ENCODE measurements at regions not wholly inside any gene's neighbourhood (a gene's known extent, or its start where the extent isn't known, plus 50 kb on each side); places are given as distances from the start of the nearest gene placed in this dataset.
A peak's percentile ranks its signal among the peaks of the same experiment; 100 is the strongest.

GRCh38 chr10:88130912-88131311 lies 267.5 kb downstream of the PTEN start:
- Histone ChIP-seq H3K9me1 (ENCODE audit: control insufficient read depth, extremely low read depth, insufficient read depth, low read length) (no peaks in the 10 kb centered on the region), H3K79me2 (ENCODE audit: control insufficient read depth, insufficient read depth, low read length) (no peaks in the 10 kb centered on the region), H3K4me3 (ENCODE audit: control insufficient read depth in 2 of 3, extremely low read depth in 1 of 3, insufficient read depth in 2 of 3, low read depth in 1 of 3, low read length in 3 of 3) (no peak overlapping the region), H3K36me3 (ENCODE audit: control insufficient read depth in 2 of 2, extremely low read depth in 1 of 2, insufficient read depth in 2 of 2, low read length in 2 of 2) (no peaks in the 10 kb centered on the region), H3K9me3 (ENCODE audit: control insufficient read depth, low read depth, low read length) (no peaks in the 10 kb centered on the region), H3K27ac (ENCODE audit: control insufficient read depth, insufficient read depth, low read length) (no peak overlapping the region), H4K20me1 (ENCODE audit: control insufficient read depth, extremely low read depth, insufficient read depth, low read length) (no peaks in the 10 kb centered on the region), H3K27me3 (ENCODE audit: control insufficient read depth, extremely low read depth, insufficient read depth, low read length) (no peaks in the 10 kb centered on the region), H2AFZ (ENCODE audit: control insufficient read depth, low read length) (no peak overlapping the region), H3K9ac (ENCODE audit: control insufficient read depth, extremely low read depth, insufficient read depth, low read length) (no peak overlapping the region), H3K4me2 (ENCODE audit: control insufficient read depth, extremely low read depth, insufficient read depth, low read depth, low read length) (peak overlapping the region; percentile 53), H3K4me1 (ENCODE audit: control insufficient read depth, extremely low read depth, insufficient read depth, low read length) (peaks cover 16% of the 10 kb centered on the region)
- dilution Hi-C loops (cut with MboI; ENCODE audit: extremely low pct_ligation_motif_present, low sequenced_read_pairs) = no loop called here
- FAIRE-seq = no peak
- no peak for TF ChIP-seq EZH2 (IDR thresholded peaks at IDR 0.05; ENCODE audit: low read length)
- no peak for TF ChIP-seq CTCF (optimal IDR thresholded peaks at IDR 0.05 in 1 of 3, IDR thresholded peaks at IDR 0.05 in 1 of 3, conservative IDR thresholded peaks at IDR 0.05 in 1 of 3; ENCODE audit: extremely low read depth in 1 of 3, insufficient read depth in 2 of 3, low read length in 3 of 3)
- DNase-seq (ENCODE audit: low read depth, low spot score) = no peak

GRCh38 chr10:88131511-88132139 lies 268.2 kb downstream of the PTEN start:
- dilution Hi-C loops (cut with MboI; ENCODE audit: extremely low pct_ligation_motif_present, low sequenced_read_pairs) = no loop called here
- no peak overlapping the region for H3K4me3 ChIP-seq (ENCODE audit: control insufficient read depth in 2 of 3, extremely low read depth in 1 of 3, insufficient read depth in 2 of 3, low read depth in 1 of 3, low read length in 3 of 3)
- peak; percentile 97 for FAIRE-seq
- H3K79me2 ChIP-seq (ENCODE audit: control insufficient read depth, insufficient read depth, low read length) = no peaks in the 10 kb centered on the region
- no peaks in the 10 kb centered on the region for H3K9me1 ChIP-seq (ENCODE audit: control insufficient read depth, extremely low read depth, insufficient read depth, low read length)
- no peaks in the 10 kb centered on the region for H4K20me1 ChIP-seq (ENCODE audit: control insufficient read depth, extremely low read depth, insufficient read depth, low read length)
- H3K9ac ChIP-seq (ENCODE audit: control insufficient read depth, extremely low read depth, insufficient read depth, low read length) = no peak overlapping the region
- H3K27ac ChIP-seq (ENCODE audit: control insufficient read depth, insufficient read depth, low read length) = peak overlapping the region; percentile 44
- peaks cover 16% of the 10 kb centered on the region for H3K4me1 ChIP-seq (ENCODE audit: control insufficient read depth, extremely low read depth, insufficient read depth, low read length)
- H3K4me2 ChIP-seq (ENCODE audit: control insufficient read depth, extremely low read depth, insufficient read depth, low read depth, low read length) = peak overlapping the region; percentile 53
- TF ChIP-seq EZH2 (IDR thresholded peaks at IDR 0.05; ENCODE audit: low read length) = no peak
- TF ChIP-seq CTCF (optimal IDR thresholded peaks at IDR 0.05 in 1 of 3, IDR thresholded peaks at IDR 0.05 in 1 of 3, conservative IDR thresholded peaks at IDR 0.05 in 1 of 3; ENCODE audit: extremely low read depth in 1 of 3, insufficient read depth in 2 of 3, low read length in 3 of 3) = peak; percentile 53 to 68 (median 62)
- H2AFZ ChIP-seq (ENCODE audit: control insufficient read depth, low read length) = peak overlapping the region; percentile 50
- H3K27me3 ChIP-seq (ENCODE audit: control insufficient read depth, extremely low read depth, insufficient read depth, low read length) = no peaks in the 10 kb centered on the region
- H3K9me3 ChIP-seq (ENCODE audit: control insufficient read depth, low read depth, low read length) = no peaks in the 10 kb centered on the region
- peak; percentile 83 for DNase-seq (ENCODE audit: low read depth, low spot score)
- H3K36me3 ChIP-seq (ENCODE audit: control insufficient read depth in 2 of 2, extremely low read depth in 1 of 2, insufficient read depth in 2 of 2, low read length in 2 of 2) = no peaks in the 10 kb centered on the region
